ENCODE measurements at regions not wholly inside any gene's neighbourhood (a gene's known extent, or its start where the extent isn't known, plus 50 kb on each side); places are given as distances from the start of the nearest gene placed in this dataset.

GRCh38 chr7:20491284-20491683 lies 124.2 kb upstream of the ABCB5 start:
- TF ChIP-seq CTCF (IDR thresholded peaks at IDR 0.05) (no peak), EZH2 (IDR thresholded peaks at IDR 0.05; ENCODE audit: borderline replicate concordance, insufficient read depth, low read depth, low read length, poor library complexity, severe bottlenecking) (no peak)
